Lower lobe of right lung (tissue), 2 donors: ENCODE measurements at regions not wholly inside any gene's neighbourhood (a gene's known extent, or its start where the extent isn't known, plus 50 kb on each side); places are given as distances from the start of the nearest gene placed in this dataset.
"Not testable (repeated sequence)": the region's sequence is repeated elsewhere in the genome, so short reads cannot be mapped to it uniquely, and the experiment has no call there.

Experiments
- ATAC-seq, 2 donors: fragments of 200-7000 bp; cut with Tn5 transposase; one replicate each; pipeline ENCODE4 v1.9.1; 2020 to 2022; ENCODE audit warnings: mild to moderate bottlenecking in 2 of 2, moderate library complexity in 2 of 2
- DNase-seq: peaks from one replicate; pipeline ENCODE4 v3.0.0-alpha.2; 2020
- H3K27ac ChIP-seq: fragments of 200-600 bp; one replicate; pipeline ENCODE4 v1.8.0; 2022
- H3K27me3 ChIP-seq: fragments of 200-600 bp; one replicate; pipeline ENCODE4 v1.8.0; 2022; ENCODE audit warnings: low read depth
- H3K36me3 ChIP-seq: fragments of 200-600 bp; one replicate; pipeline ENCODE4 v1.8.0; 2022; ENCODE audit warnings: mild to moderate bottlenecking
- H3K4me1 ChIP-seq: fragments of 200-600 bp; one replicate; pipeline ENCODE4 v1.8.0; 2022
- H3K4me3 ChIP-seq: fragments of 200-600 bp; one replicate; pipeline ENCODE4 v1.8.0; 2022; ENCODE audit warnings: mild to moderate bottlenecking
- H3K9me3 ChIP-seq: fragments of 200-600 bp; one replicate; pipeline ENCODE4 v1.8.0; 2022
- CTCF ChIP-seq: fragments of 200-600 bp; IDR thresholded peaks from one replicate; pipeline ENCODE4 v1.8.0; 2022; ENCODE audit warnings: antibody characterized with exemption, mild to moderate bottlenecking
- intact Hi-C: fragments of 100-400 bp; cut with DNase I; formaldehyde crosslinking; loops from one replicate; pipeline ENCODE4 v1.11.0; 2022
- donor health status: DM: no; HTN: yes; CAD: no; lungs with severe emphysema.

GRCh38 chr6:863831-864230, 170.9 kb upstream of the EXOC2 start:
- Histone ChIP-seq H3K36me3 (no peaks in the 10 kb centered on the region), H3K27ac (no peak overlapping the region), H3K4me3 (no peak overlapping the region), H3K27me3 (no peaks in the 10 kb centered on the region), H3K4me1 (no peaks in the 10 kb centered on the region), H3K9me3 (no peaks in the 10 kb centered on the region)
- intact Hi-C loops: no loop called here
- ATAC-seq (no peak), DNase-seq (no peak)
- TF ChIP-seq CTCF: no peak

- H3K27ac ChIP-seq, ATAC-seq, DNase-seq, H3K4me3 ChIP-seq, intact Hi-C loops, H3K4me1 ChIP-seq, H3K9me3 ChIP-seq, H3K27me3 ChIP-seq, H3K36me3 ChIP-seq: not testable (repeated sequence)
These were observed 170.2 kb upstream of the EXOC2 start for GRCh38 chr6:863127-863526.

GRCh38 chr6:859936-860335, 167.0 kb upstream of the EXOC2 start:
- H3K4me1 ChIP-seq: no peaks in the 10 kb centered on the region
- no peak for DNase-seq

GRCh38 chr6:854406-855118, 161.6 kb upstream of the EXOC2 start:
- Histone ChIP-seq H3K36me3 (no peaks in the 10 kb centered on the region), H3K4me3 (peak overlapping the region; percentile 29), H3K9me3 (no peaks in the 10 kb centered on the region), H3K4me1 (no peaks in the 10 kb centered on the region), H3K27ac (no peak overlapping the region), H3K27me3 (no peaks in the 10 kb centered on the region)
- ATAC-seq (no peak), DNase-seq (no peak)
- no peak for TF ChIP-seq CTCF
- intact Hi-C loops: no loop called here

More at GRCh38 chr6:859936-860335, 167.0 kb upstream of the EXOC2 start:
- no peak for TF ChIP-seq CTCF
- Histone ChIP-seq H3K36me3 (no peaks in the 10 kb centered on the region), H3K27me3 (no peaks in the 10 kb centered on the region), H3K4me3 (no peak overlapping the region), H3K27ac (no peak overlapping the region), H3K9me3 (no peaks in the 10 kb centered on the region)
- intact Hi-C loops: no loop called here
- ATAC-seq: no peak

GRCh38 chr6:852216-852615, 159.3 kb upstream of the EXOC2 start:
- H3K4me1 ChIP-seq, H3K9me3 ChIP-seq, H3K27me3 ChIP-seq, intact Hi-C loops, DNase-seq, H3K27ac ChIP-seq, H3K36me3 ChIP-seq, H3K4me3 ChIP-seq, ATAC-seq: not testable (repeated sequence)

- H3K9me3 ChIP-seq: no peaks in the 10 kb centered on the region
- no peak for ATAC-seq
- no peak for DNase-seq
- no peaks in the 10 kb centered on the region for H3K27me3 ChIP-seq
- H3K4me1 ChIP-seq: no peaks in the 10 kb centered on the region
- no peak for TF ChIP-seq CTCF
- no peaks in the 10 kb centered on the region for H3K36me3 ChIP-seq
- H3K27ac ChIP-seq: no peak overlapping the region
- no peak overlapping the region for H3K4me3 ChIP-seq
- intact Hi-C loops: no loop called here
These were observed 156.2 kb upstream of the EXOC2 start for GRCh38 chr6:849075-849506.
